ENCODE measurements at regions not wholly inside any gene's neighbourhood (a gene's known extent, or its start where the extent isn't known, plus 50 kb on each side); places are given as distances from the start of the nearest gene placed in this dataset.

GRCh38 chr3:81974751-81975150, 213.3 kb upstream of the GBE1 start:
- TF ChIP-seq REST (IDR thresholded peaks at IDR 0.05; ENCODE audit: low read depth) (no peak), MAX (IDR thresholded peaks at IDR 0.05) (no peak), YY1 (IDR thresholded peaks at IDR 0.05; ENCODE audit: low read depth) (no peak), TAF1 (IDR thresholded peaks at IDR 0.05; ENCODE audit: low read depth) (no peak), RAD21 (IDR thresholded peaks at IDR 0.05; ENCODE audit: low read depth) (no peak), CREB1 (IDR thresholded peaks at IDR 0.05; ENCODE audit: low read depth) (no peak), NFIC (IDR thresholded peaks at IDR 0.05) (no peak)
